Panc1 (cell line): ENCODE measurements at regions not wholly inside any gene's neighbourhood (a gene's known extent, or its start where the extent isn't known, plus 50 kb on each side); places are given as distances from the start of the nearest gene placed in this dataset.

Experiments used
- ATAC-seq: fragments of 200-7000 bp; cut with Tn5 transposase; 2 replicates; pipeline ENCODE4 v1.9.1; 2020; ENCODE audit warnings: mild to moderate bottlenecking, moderate library complexity
- BruUV-seq: library from RNA; stranded (reverse); fragments of 400-500 nt; replicated peaks from 2 replicates; lab custom pipeline; 2021; lab: Mats Ljungman, UMichigan
- CTCF ChIA-PET: fragments of 300-600 bp; sonication (Branson Sonifier 250); formaldehyde crosslinking; loops from one replicate; lab custom pipeline; 2022; ENCODE audit warnings: antibody characterized with exemption; lab: Charles Lee
- POLR2A ChIA-PET: fragments of 300-600 bp; sonication (Branson Sonifier 250); formaldehyde crosslinking; loops from one replicate; lab custom pipeline; 2022; ENCODE audit warnings: antibody characterized with exemption; lab: Charles Lee
- DNase-seq: peaks from one replicate; pipeline ENCODE4 v3.0.0-alpha.2; 2010; ENCODE audit warnings: low read depth, low spot score
- H3K27ac ChIP-seq: 2 replicates; pipeline ENCODE4 v1.5.1; 2011; ENCODE audit warnings: mild to moderate bottlenecking, low read length, inconsistent platforms
- H3K27me3 ChIP-seq: fragments of 200-500 bp; sonication (Bioruptor generic); 2 replicates; pipeline ENCODE4 v1.6.0; 2014; ENCODE audit warnings: low read length, inconsistent platforms; ENCODE audit not compliant: control insufficient read depth, insufficient read depth
- H3K36me3 ChIP-seq: fragments of 200-500 bp; sonication (Bioruptor generic); 2 replicates; pipeline ENCODE4 v1.5.1; 2014; ENCODE audit warnings: inconsistent platforms, mild to moderate bottlenecking, low read length, moderate library complexity; ENCODE audit not compliant: control insufficient read depth, insufficient read depth
- H3K4me1 ChIP-seq: 2 replicates; pipeline ENCODE4 v1.5.1; 2011; ENCODE audit warnings: inconsistent platforms, mild to moderate bottlenecking, low read length, moderate library complexity; ENCODE audit not compliant: control insufficient read depth, insufficient read depth
- H3K4me3 ChIP-seq, 2 experiments: 2 replicates each; pipeline ENCODE4 v1.5.1; 2011 to 2012; ENCODE audit warnings: low read depth in 2 of 2, low read length in 2 of 2, mild to moderate bottlenecking in 2 of 2, inconsistent platforms in 1 of 2, moderate library complexity in 1 of 2
- H3K9me3 ChIP-seq: fragments of 200-500 bp; sonication (Bioruptor generic); 2 replicates; pipeline ENCODE4 v1.5.1; 2014; ENCODE audit warnings: low read depth, mild to moderate bottlenecking, inconsistent platforms, low read length, moderate library complexity; ENCODE audit not compliant: control insufficient read depth, insufficient read depth
- POLR2AphosphoS5 ChIP-seq: IDR thresholded peaks from 2 replicates; pipeline ENCODE4 v1.6.1; 2012; ENCODE audit warnings: mild to moderate bottlenecking, low read depth, low read length, moderate library complexity
- SIN3A ChIP-seq: IDR thresholded peaks from 2 replicates; pipeline ENCODE4 v1.6.1; 2012; ENCODE audit warnings: low read depth, mild to moderate bottlenecking, low read length, moderate library complexity, borderline replicate concordance; ENCODE audit not compliant: insufficient read depth
- TCF7L2 ChIP-seq: IDR thresholded peaks from 2 replicates; pipeline ENCODE4 v1.6.1; 2011; ENCODE audit warnings: mild to moderate bottlenecking, low read depth, low read length, inconsistent platforms
- in situ Hi-C: cut with HindIII; loops from 2 replicates; pipeline ENCODE4 v1.10.0; 2016; ENCODE audit warnings: low sequenced_read_pairs, low pct_unique_long_range_greater_than_20kb
- intact Hi-C: fragments of 100-400 bp; cut with micrococcal nuclease; formaldehyde crosslinking; loops from one replicate; pipeline ENCODE4 v1.10.0; 2022; ENCODE audit not compliant: unreplicated experiment
- TF ChIP-seq, protein P1 (sequence below): fragments of 450-650 bp; IDR thresholded peaks from 2 replicates; pipeline ENCODE4 v1.5.1; 2017; ENCODE audit warnings: mild to moderate bottlenecking
- TF ChIP-seq, protein P2 (sequence below), 2 experiments: IDR thresholded peaks; 2 replicates each; pipeline ENCODE4 v1.6.1; 2011 to 2012; ENCODE audit warnings: low read depth in 2 of 2, control low read depth in 1 of 2, low read length in 1 of 2, mild to moderate bottlenecking in 1 of 2, moderate library complexity in 1 of 2; ENCODE audit not compliant: insufficient read depth in 1 of 2

DNA sequence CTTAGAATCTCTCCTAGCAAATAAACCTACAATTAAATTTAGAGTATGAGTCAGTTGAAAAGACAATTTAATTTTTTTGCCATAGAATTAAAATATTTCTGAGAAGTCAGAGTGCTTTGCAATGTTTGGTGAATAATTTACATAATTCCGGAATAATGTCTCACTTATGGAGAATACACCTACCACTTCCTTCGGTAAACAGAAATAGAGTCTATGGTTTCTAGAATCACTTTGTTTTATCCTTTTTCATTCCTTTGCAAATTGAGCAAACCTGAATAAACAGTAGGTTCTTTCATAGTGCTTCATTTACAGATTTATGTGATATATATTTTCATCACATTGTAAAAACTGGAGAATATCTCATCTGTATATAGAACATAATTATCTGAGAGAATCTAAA lies 211.7 kb downstream of the PMAIP1 start:
- TF ChIP-seq, protein P1, sequence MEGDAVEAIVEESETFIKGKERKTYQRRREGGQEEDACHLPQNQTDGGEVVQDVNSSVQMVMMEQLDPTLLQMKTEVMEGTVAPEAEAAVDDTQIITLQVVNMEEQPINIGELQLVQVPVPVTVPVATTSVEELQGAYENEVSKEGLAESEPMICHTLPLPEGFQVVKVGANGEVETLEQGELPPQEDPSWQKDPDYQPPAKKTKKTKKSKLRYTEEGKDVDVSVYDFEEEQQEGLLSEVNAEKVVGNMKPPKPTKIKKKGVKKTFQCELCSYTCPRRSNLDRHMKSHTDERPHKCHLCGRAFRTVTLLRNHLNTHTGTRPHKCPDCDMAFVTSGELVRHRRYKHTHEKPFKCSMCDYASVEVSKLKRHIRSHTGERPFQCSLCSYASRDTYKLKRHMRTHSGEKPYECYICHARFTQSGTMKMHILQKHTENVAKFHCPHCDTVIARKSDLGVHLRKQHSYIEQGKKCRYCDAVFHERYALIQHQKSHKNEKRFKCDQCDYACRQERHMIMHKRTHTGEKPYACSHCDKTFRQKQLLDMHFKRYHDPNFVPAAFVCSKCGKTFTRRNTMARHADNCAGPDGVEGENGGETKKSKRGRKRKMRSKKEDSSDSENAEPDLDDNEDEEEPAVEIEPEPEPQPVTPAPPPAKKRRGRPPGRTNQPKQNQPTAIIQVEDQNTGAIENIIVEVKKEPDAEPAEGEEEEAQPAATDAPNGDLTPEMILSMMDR = no peak
- TF ChIP-seq SIN3A (no peak), POLR2AphosphoS5 (no peak), TCF7L2 (no peak)
- TF ChIP-seq, protein P2, sequence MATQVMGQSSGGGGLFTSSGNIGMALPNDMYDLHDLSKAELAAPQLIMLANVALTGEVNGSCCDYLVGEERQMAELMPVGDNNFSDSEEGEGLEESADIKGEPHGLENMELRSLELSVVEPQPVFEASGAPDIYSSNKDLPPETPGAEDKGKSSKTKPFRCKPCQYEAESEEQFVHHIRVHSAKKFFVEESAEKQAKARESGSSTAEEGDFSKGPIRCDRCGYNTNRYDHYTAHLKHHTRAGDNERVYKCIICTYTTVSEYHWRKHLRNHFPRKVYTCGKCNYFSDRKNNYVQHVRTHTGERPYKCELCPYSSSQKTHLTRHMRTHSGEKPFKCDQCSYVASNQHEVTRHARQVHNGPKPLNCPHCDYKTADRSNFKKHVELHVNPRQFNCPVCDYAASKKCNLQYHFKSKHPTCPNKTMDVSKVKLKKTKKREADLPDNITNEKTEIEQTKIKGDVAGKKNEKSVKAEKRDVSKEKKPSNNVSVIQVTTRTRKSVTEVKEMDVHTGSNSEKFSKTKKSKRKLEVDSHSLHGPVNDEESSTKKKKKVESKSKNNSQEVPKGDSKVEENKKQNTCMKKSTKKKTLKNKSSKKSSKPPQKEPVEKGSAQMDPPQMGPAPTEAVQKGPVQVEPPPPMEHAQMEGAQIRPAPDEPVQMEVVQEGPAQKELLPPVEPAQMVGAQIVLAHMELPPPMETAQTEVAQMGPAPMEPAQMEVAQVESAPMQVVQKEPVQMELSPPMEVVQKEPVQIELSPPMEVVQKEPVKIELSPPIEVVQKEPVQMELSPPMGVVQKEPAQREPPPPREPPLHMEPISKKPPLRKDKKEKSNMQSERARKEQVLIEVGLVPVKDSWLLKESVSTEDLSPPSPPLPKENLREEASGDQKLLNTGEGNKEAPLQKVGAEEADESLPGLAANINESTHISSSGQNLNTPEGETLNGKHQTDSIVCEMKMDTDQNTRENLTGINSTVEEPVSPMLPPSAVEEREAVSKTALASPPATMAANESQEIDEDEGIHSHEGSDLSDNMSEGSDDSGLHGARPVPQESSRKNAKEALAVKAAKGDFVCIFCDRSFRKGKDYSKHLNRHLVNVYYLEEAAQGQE (IDR thresholded peaks at IDR 0.05; ENCODE audit: insufficient read depth in 1 of 2, low read depth in 2 of 2, low read length in 1 of 2) = no peak
- in situ Hi-C loops = no loop called here
- no TSS peak for BruUV-seq
- Histone ChIP-seq H3K27ac (no peak overlapping the region), H3K4me3 (no peak overlapping the region), H3K27me3 (no peaks in the 10 kb centered on the region), H3K36me3 (no peaks in the 10 kb centered on the region), H3K9me3 (no peaks in the 10 kb centered on the region), H3K4me1 (no peaks in the 10 kb centered on the region)
- ChIA-PET CTCF (no interaction called here), POLR2A (no interaction called here)
- ATAC-seq (no peak), DNase-seq (no peak)
- intact Hi-C loops = no loop called here

DNA sequence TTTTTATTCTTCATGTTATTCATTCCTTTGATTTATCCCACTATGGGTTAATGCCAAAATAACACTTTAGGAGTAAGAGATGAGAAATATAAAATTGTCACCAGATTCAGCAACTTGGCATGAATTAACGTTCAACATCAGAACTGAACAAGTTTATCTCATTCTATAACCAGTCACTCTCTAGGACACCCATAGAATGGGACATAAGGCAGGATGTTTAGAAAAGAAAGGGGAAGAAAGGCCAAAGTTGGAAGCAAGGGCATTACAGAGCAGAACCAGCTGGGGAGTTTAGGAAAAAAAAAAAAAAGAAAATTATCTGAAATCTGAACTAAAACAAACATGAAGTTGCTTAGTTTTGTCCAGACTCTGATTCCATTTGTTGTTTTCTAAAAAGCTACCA lies 211.0 kb downstream of the PMAIP1 start:
- Histone ChIP-seq H3K27ac (no peak overlapping the region), H3K4me1 (no peaks in the 10 kb centered on the region), H3K27me3 (no peaks in the 10 kb centered on the region), H3K36me3 (no peaks in the 10 kb centered on the region), H3K4me3 (no peak overlapping the region), H3K9me3 (no peaks in the 10 kb centered on the region)
- intact Hi-C loops (no loop called here), in situ Hi-C loops (no loop called here)
- POLR2A ChIA-PET = no interaction called here
- DNase-seq (no peak), ATAC-seq (no peak)
- TF ChIP-seq TCF7L2 = no peak
- no TSS peak for BruUV-seq
- CTCF ChIA-PET = no interaction called here

DNA sequence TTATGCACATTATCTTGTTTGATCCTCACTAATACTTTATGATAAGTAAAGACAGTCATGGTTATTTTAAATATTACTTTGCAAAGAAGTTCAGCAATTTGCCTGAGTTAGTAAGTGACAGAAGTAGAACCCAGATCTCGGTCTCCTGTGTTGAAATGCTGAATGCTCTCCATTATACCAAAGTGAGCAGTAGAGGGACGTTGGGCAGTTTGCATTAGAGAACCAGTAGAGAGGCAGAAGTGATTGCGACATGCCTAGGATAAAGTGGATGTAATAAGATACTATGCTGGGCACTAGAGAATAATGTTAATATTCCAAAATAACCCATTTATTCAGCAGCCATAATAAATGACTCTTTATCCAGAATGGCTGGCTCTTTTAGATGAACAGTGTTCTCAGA lies 201.0 kb downstream of the PMAIP1 start:
- TF ChIP-seq POLR2AphosphoS5 (no peak), TCF7L2 (no peak), SIN3A (no peak)
- TF ChIP-seq, protein P1 = no peak
- in situ Hi-C loops = no loop called here
- Histone ChIP-seq H3K27ac (no peak overlapping the region), H3K4me3 (no peak overlapping the region), H3K9me3 (no peaks in the 10 kb centered on the region), H3K4me1 (no peaks in the 10 kb centered on the region), H3K36me3 (no peaks in the 10 kb centered on the region), H3K27me3 (no peaks in the 10 kb centered on the region)
- intact Hi-C loops = no loop called here
- DNase-seq (no peak), ATAC-seq (no peak)
- ChIA-PET CTCF (no interaction called here), POLR2A (no interaction called here)
- BruUV-seq = no TSS peak
